Liver (tissue), 3 donors: ENCODE measurements at regions not wholly inside any gene's neighbourhood (a gene's known extent, or its start where the extent isn't known, plus 50 kb on each side); places are given as distances from the start of the nearest gene placed in this dataset.
"Not testable (repeated sequence)": the region's sequence is repeated elsewhere in the genome, so short reads cannot be mapped to it uniquely, and the experiment has no call there.

Experiments
- CTCF ChIP-seq: fragments of 150-350 bp; IDR thresholded peaks from 2 replicates; pipeline ENCODE4 v1.5.1; 2017; ENCODE audit warnings: improper control_type of control experiment, low read depth, low read length; ENCODE audit not compliant: missing input control
- HNF4G ChIP-seq: IDR thresholded peaks from 2 replicates; pipeline ENCODE4 v1.6.1; 2016; ENCODE audit warnings: antibody characterized with exemption
- JUND ChIP-seq, 2 donors: IDR thresholded peaks; 2 replicates each; pipeline ENCODE4 v1.6.1; 2016; ENCODE audit warnings: antibody characterized with exemption in 2 of 2
- MAX ChIP-seq: IDR thresholded peaks from 2 replicates; pipeline ENCODE4 v1.6.1; 2016; ENCODE audit warnings: antibody characterized with exemption
- RAD21 ChIP-seq, 2 donors: IDR thresholded peaks; 2 replicates each; pipeline ENCODE4 v1.6.1; 2016; ENCODE audit warnings: antibody characterized with exemption in 2 of 2, mild to moderate bottlenecking in 2 of 2
- REST ChIP-seq: IDR thresholded peaks from 2 replicates; pipeline ENCODE4 v1.6.1; 2016; ENCODE audit warnings: antibody characterized with exemption, mild to moderate bottlenecking
- RXRA ChIP-seq, 2 donors: IDR thresholded peaks; 2 replicates each; pipeline ENCODE4 v1.6.1; 2017 to 2018; ENCODE audit warnings: antibody characterized with exemption in 2 of 2, mild to moderate bottlenecking in 1 of 2
- SP1 ChIP-seq: IDR thresholded peaks from 2 replicates; pipeline ENCODE4 v1.6.1; 2018; ENCODE audit warnings: antibody characterized with exemption, mild to moderate bottlenecking
- TAF1 ChIP-seq: conservative IDR thresholded peaks from 2 replicates; pipeline ENCODE4 v1.6.1; 2016; ENCODE audit warnings: antibody characterized with exemption, mild to moderate bottlenecking
- YY1 ChIP-seq: IDR thresholded peaks from 2 replicates; pipeline ENCODE4 v1.6.1; 2016; ENCODE audit warnings: antibody characterized with exemption, mild to moderate bottlenecking
- TF ChIP-seq, protein P1 (sequence below): IDR thresholded peaks from 2 replicates; pipeline ENCODE4 v1.6.1; 2016; ENCODE audit warnings: antibody characterized with exemption
- TF ChIP-seq, protein P2 (sequence below): IDR thresholded peaks from 2 replicates; pipeline ENCODE4 v1.6.1; 2016; ENCODE audit warnings: antibody characterized with exemption
- donor health status: healthy.
- donor health status: healthy.

DNA sequence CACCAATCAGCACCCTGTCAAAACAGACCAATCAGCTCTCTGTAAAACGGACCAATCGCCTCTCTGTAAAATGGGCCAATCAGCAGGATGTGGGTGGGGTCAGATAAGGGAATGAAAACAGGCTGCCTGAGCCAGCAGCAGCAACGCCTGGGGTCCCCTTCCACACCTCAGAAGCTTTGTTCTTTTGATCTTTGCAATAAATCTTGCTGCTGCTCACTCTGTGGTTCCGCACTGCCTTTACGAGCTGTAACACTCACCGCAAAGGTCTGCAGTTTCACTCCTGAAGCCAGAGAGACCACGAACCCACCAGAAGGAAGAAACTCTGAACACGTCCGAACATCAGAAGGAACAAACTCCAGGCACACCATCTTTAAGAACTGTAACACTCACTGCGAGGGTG, 251.4 kb downstream of the ZIC4 start:
- not testable (repeated sequence) for TF ChIP-seq YY1; CTCF; RAD21 (IDR thresholded peaks at IDR 0.05); RXRA (IDR thresholded peaks at IDR 0.05); MAX; SP1; REST; TAF1; JUND (IDR thresholded peaks at IDR 0.05); HNF4G
- TF ChIP-seq, protein P1, sequence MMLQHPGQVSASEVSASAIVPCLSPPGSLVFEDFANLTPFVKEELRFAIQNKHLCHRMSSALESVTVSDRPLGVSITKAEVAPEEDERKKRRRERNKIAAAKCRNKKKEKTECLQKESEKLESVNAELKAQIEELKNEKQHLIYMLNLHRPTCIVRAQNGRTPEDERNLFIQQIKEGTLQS: not testable (repeated sequence)
- TF ChIP-seq, protein P2, sequence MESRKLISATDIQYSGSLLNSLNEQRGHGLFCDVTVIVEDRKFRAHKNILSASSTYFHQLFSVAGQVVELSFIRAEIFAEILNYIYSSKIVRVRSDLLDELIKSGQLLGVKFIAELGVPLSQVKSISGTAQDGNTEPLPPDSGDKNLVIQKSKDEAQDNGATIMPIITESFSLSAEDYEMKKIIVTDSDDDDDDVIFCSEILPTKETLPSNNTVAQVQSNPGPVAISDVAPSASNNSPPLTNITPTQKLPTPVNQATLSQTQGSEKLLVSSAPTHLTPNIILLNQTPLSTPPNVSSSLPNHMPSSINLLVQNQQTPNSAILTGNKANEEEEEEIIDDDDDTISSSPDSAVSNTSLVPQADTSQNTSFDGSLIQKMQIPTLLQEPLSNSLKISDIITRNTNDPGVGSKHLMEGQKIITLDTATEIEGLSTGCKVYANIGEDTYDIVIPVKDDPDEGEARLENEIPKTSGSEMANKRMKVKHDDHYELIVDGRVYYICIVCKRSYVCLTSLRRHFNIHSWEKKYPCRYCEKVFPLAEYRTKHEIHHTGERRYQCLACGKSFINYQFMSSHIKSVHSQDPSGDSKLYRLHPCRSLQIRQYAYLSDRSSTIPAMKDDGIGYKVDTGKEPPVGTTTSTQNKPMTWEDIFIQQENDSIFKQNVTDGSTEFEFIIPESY: not testable (repeated sequence)
